ENCODE measurements at regions not wholly inside any gene's neighbourhood (a gene's known extent, or its start where the extent isn't known, plus 50 kb on each side); places are given as distances from the start of the nearest gene placed in this dataset.

DNA sequence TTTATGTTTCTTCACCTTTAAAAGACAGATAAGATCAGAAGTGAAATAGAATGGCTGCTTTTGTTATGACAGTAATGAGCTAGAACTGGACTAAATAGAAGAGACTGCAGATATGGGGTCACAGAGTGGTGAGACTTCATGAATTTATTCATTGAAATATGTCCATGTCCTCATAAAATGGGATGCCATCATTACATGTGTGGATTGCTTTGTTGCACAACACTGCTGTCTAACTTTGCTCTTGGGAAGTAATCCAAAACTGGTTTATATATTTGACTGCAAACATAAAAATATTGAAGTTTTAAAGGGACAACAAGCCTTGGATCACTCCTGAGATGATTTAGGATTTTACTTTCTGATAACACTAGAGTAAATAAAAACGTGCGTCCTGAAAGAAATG, 209.2 kb upstream of the FAT4 start:
- DNase-seq (ENCODE audit: low read depth) = no peak
- no peak overlapping the region for H3K4me3 ChIP-seq (ENCODE audit: low read length)
- TF ChIP-seq, protein P1, sequence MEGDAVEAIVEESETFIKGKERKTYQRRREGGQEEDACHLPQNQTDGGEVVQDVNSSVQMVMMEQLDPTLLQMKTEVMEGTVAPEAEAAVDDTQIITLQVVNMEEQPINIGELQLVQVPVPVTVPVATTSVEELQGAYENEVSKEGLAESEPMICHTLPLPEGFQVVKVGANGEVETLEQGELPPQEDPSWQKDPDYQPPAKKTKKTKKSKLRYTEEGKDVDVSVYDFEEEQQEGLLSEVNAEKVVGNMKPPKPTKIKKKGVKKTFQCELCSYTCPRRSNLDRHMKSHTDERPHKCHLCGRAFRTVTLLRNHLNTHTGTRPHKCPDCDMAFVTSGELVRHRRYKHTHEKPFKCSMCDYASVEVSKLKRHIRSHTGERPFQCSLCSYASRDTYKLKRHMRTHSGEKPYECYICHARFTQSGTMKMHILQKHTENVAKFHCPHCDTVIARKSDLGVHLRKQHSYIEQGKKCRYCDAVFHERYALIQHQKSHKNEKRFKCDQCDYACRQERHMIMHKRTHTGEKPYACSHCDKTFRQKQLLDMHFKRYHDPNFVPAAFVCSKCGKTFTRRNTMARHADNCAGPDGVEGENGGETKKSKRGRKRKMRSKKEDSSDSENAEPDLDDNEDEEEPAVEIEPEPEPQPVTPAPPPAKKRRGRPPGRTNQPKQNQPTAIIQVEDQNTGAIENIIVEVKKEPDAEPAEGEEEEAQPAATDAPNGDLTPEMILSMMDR (IDR thresholded peaks at IDR 0.05; ENCODE audit: insufficient read depth, low read depth, low read length, missing control alignments) = no peak

DNA sequence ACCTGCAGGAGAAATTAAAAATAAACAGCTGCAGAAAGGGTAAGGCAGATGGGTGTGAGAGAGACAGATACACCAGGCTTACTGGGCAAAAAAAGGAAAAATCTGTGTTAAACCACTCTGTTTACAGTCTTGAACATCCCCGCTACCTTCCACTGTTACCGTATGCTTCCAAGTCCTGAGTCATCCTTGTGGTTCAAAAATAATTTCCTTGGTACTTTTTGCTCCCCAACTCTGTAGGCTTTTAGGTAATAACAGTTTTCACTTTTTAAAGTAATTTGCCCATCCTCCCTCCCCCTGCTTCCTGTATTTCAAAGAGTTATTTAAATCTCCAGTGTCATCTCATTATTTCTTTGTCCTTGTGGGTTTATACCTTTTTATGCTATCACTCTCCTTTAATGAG, 210.1 kb upstream of the FAT4 start:
- no peak overlapping the region for H3K4me3 ChIP-seq (ENCODE audit: low read length)
- TF ChIP-seq, protein P1 (IDR thresholded peaks at IDR 0.05; ENCODE audit: insufficient read depth, low read depth, low read length, missing control alignments) = no peak
- DNase-seq (ENCODE audit: low read depth) = no peak

DNA sequence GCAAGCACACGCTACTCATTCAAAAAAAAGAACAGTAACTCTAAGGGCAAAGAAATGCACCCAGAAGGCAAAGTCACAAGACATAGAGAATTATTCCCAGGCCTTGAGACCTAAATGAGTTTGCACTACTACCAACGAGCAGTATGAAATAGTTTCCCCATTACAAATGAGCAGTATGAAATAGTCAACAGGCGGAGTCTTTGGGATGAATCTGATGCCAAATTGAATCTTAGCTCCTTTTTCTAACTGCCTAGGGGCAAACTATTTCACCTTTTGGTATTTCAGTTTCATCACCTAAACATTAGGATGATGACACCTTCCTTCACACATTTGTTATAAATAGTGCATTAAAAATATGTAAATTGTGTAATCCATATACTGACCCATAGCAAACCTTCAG, 213.0 kb upstream of the FAT4 start:
- peak; percentile 96 for DNase-seq (ENCODE audit: low read depth)
- TF ChIP-seq, protein P1 (IDR thresholded peaks at IDR 0.05; ENCODE audit: insufficient read depth, low read depth, low read length, missing control alignments) = no peak
- no peak overlapping the region for H3K4me3 ChIP-seq (ENCODE audit: low read length)

DNA sequence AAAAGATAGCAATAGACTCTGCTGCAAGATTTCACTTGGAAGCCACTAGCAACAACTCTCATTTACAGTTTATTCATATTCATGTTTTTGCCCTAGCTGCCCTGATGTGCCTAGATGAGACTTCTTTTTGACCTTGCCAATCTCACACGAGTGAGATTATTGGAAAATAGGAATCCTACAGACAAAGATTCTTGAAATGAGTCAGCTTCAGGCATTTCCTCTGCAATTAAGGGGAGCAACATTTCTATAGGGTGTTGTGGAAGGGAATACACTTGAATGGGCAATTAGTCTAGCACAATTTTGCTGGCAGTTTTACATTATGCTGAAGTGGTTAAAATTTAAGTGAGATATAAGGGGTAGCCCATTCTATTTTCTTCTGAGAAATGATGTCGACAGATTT, 217.0 kb upstream of the FAT4 start:
- H3K4me3 ChIP-seq (ENCODE audit: low read length) = no peak overlapping the region
- DNase-seq (ENCODE audit: low read depth) = peak; percentile 4
- TF ChIP-seq, protein P1 (IDR thresholded peaks at IDR 0.05; ENCODE audit: insufficient read depth, low read depth, low read length, missing control alignments) = no peak

DNA sequence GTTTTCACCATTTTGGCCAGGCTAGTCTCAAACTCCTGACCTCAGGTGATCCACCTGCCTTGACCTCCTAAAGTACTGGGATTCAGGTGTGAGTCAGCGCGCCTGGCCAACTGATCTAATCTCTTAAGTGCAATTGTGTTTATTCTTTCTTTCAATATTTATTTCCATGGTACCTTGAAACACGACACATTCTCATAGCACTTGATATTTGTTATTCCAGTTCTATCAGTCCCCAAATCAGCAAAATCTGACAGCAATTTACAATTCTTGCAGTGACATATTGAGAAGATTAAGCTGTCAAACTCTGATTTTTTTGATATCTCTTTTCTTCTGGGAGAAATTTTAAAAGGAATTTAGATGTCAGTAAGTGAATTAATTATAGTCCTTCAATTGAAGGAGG, 218.1 kb upstream of the FAT4 start:
- no peak overlapping the region for H3K4me3 ChIP-seq (ENCODE audit: low read length)
- no peak for DNase-seq (ENCODE audit: low read depth)
- TF ChIP-seq, protein P1 (IDR thresholded peaks at IDR 0.05; ENCODE audit: insufficient read depth, low read depth, low read length, missing control alignments) = no peak

DNA sequence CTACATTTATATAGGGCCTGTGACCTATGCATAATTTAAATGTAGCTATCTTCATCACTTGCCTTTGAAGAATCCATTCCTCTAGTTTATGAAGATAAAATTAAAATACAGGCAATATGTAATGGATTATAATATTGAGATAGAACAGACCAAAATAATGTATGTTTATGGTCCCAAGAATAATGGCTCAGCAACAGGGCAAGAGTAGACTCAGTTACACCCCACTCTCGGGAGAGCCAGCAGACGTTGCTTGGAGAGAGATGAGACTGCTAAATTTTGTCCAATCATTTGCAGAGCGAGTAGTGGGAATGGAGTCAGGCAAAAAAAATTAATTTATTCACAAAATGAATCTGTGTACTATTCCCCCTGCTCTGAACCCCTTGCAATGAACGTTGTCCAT, 223.2 kb upstream of the FAT4 start:
- TF ChIP-seq, protein P1 (IDR thresholded peaks at IDR 0.05; ENCODE audit: insufficient read depth, low read depth, low read length, missing control alignments) = no peak
- H3K4me3 ChIP-seq (ENCODE audit: low read length) = no peak overlapping the region
- no peak for DNase-seq (ENCODE audit: low read depth)

DNA sequence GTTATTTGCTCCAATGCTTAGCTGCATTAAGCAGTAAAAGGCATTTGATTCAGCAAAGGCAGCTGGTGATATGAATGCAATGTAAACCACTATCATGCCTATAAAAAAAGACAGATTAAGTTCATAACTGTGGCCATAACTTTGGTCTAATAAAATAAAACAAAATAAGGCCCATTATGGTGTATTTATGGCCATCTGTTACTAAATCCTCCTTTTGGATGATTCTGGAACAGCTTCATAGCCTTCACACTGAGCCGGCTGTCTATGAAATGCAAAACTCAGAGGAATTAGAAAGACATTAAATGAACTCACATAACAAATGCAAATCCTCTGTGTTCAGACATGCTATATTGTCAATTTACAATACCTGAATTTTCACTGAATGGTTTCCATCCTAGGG, 223.7 kb upstream of the FAT4 start:
- TF ChIP-seq, protein P1 (IDR thresholded peaks at IDR 0.05; ENCODE audit: insufficient read depth, low read depth, low read length, missing control alignments) = no peak
- H3K4me3 ChIP-seq (ENCODE audit: low read length) = no peak overlapping the region
- DNase-seq (ENCODE audit: low read depth) = no peak
